Peyer's patch (tissue), 4 donors: ENCODE measurements at regions not wholly inside any gene's neighbourhood (a gene's known extent, or its start where the extent isn't known, plus 50 kb on each side); places are given as distances from the start of the nearest gene placed in this dataset.

Source experiments
- CTCF ChIP-seq, 6 experiments: fragments of 450-650 bp in 4 of 6; fragments of 200-600 bp in 2 of 6; sonication (generic) in 1 of 6; IDR thresholded peaks; one replicate each; pipeline ENCODE4 v1.5.1; 2017 to 2019; ENCODE audit warnings: antibody characterized with exemption in 6 of 6, mild to moderate bottlenecking in 3 of 6, moderate library complexity in 1 of 6
- POLR2A ChIP-seq, 2 donors: fragments of 450-650 bp; IDR thresholded peaks; one replicate each; pipeline ENCODE4 v1.5.1; 2017; ENCODE audit warnings: antibody characterized with exemption in 2 of 2, mild to moderate bottlenecking in 2 of 2, moderate library complexity in 2 of 2

GRCh38 chr9:82090046-82090445, 101.5 kb downstream of the SPATA31D1 start:
- TF ChIP-seq CTCF (IDR thresholded peaks at IDR 0.05) (no peak), POLR2A (IDR thresholded peaks at IDR 0.05) (no peak)
